ENCODE measurements at regions not wholly inside any gene's neighbourhood (a gene's known extent, or its start where the extent isn't known, plus 50 kb on each side); places are given as distances from the start of the nearest gene placed in this dataset.

DNA sequence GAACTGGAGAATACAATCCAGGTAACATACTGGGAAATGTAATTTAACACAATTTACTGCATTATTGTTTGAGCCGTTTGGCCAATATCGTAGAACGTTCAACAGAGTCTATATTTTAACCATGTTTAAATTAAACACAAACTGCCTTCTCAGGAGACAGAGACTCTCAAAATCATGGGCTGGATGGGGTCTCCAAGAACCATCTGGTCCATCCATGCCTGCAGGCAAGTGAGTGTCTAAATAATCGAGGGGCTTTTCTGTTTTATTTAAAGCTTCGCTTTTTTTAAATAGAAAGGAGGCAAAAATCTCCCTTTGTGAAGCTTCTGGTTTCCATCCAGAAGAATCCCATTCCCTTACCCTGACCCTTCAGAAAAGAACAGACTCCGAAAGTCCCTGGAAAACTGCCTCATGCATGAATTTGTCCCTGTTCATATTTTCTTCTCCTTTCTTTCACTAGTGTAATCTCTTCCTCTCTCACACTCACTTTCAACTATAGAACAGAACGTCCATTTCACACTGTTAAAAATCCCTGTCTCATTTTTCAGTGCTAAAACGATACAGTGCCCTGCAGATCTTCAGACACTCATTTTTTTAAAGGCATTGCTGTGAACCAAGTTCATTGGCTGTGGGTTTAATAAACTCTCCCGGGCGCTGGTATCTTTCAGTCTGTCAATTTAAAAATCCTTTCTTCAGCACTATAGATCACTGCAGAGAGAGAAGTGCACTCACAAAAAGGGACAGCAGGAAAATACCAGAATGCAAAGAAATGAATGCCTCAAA lies 111.4 kb upstream of the TOM1L1 start:
- Histone ChIP-seq H3K36me3 (ENCODE audit: control insufficient read depth in 2 of 4, insufficient read depth in 4 of 4, low read length in 3 of 4) (no peaks in the 10 kb centered on the region), H4K5ac (ENCODE audit: insufficient read length, low read depth, low read length) (no peak overlapping the region), H3K9ac (replicated peaks in 1 of 4; ENCODE audit: extremely low read depth in 1 of 4, low read depth in 3 of 4, low read length in 3 of 4) (no peak overlapping the region), H2AFZ (ENCODE audit: low read length) (no peak overlapping the region), H2AK5ac (ENCODE audit: low read depth, low read length) (no peak overlapping the region), H2BK20ac (ENCODE audit: low read length) (no peak overlapping the region), H3K4me1 (replicated peaks in 1 of 4; ENCODE audit: control insufficient read depth in 3 of 4, insufficient read depth in 4 of 4, low read length in 3 of 4) (no peaks in the 10 kb centered on the region), H3K79me1 (ENCODE audit: low read depth, low read length) (no peaks in the 10 kb centered on the region), H3K9me3 (ENCODE audit: insufficient read depth in 2 of 2, low read depth in 1 of 2, low read length in 1 of 2) (no peaks in the 10 kb centered on the region), H4K91ac (replicated peaks; ENCODE audit: insufficient read length, low read length) (no peak overlapping the region), H3K27ac (ENCODE audit: low read depth, low read length) (no peak overlapping the region), H2BK12ac (ENCODE audit: low read depth, low read length) (no peak overlapping the region), H3K4me2 (ENCODE audit: insufficient read depth in 1 of 2, low read depth in 2 of 2, low read length in 2 of 2) (no peak overlapping the region), H4K20me1 (replicated peaks in 1 of 2; ENCODE audit: control insufficient read depth in 1 of 2, insufficient read depth in 2 of 2, low read length in 2 of 2) (no peaks in the 10 kb centered on the region), H3K4ac (replicated peaks; ENCODE audit: insufficient read length, low read depth, low read length) (no peak overlapping the region), H2BK15ac (ENCODE audit: low read length) (no peak overlapping the region), H3K4me3 (ENCODE audit: extremely low read depth in 1 of 4, insufficient read depth in 2 of 4, low read depth in 3 of 4, low read length in 4 of 4) (no peak overlapping the region), H2BK5ac (ENCODE audit: low read depth, low read length) (no peak overlapping the region), H4K8ac (ENCODE audit: extremely low read depth, insufficient read depth, low read length) (no peak overlapping the region), H2BK120ac (replicated peaks; ENCODE audit: low read depth, low read length) (no peak overlapping the region), H3K27me3 (replicated peaks in 1 of 4; ENCODE audit: control insufficient read depth in 3 of 4, extremely low read depth in 1 of 4, insufficient read depth in 3 of 4, low read length in 3 of 4) (no peaks in the 10 kb centered on the region), H3K23me2 (ENCODE audit: low read depth, low read length) (no peaks in the 10 kb centered on the region), H3K79me2 (ENCODE audit: control insufficient read depth in 1 of 2, insufficient read depth in 2 of 2, low read length in 2 of 2) (no peaks in the 10 kb centered on the region), H3K56ac (replicated peaks; ENCODE audit: insufficient read length, low read depth, low read length) (no peak overlapping the region), H3K18ac (ENCODE audit: extremely low read depth, low read length) (no peak overlapping the region), H3K23ac (ENCODE audit: insufficient read length) (no peak overlapping the region), H3K14ac (ENCODE audit: insufficient read length) (no peak overlapping the region)
- FAIRE-seq (no peak), DNase-seq (ENCODE audit: low read depth in 1 of 2, low spot score in 2 of 2) (no peak)
- ChIA-PET POLR2A (ENCODE audit: partially characterized antibody) (no interaction called here), CTCF (ENCODE audit: partially characterized antibody) (interaction anchor here (0.6 kb wide), 1 partner anchor 101 kb away, joined by 3 read pairs; no protein-coding TSS in a partner anchor)
- TF ChIP-seq POLR2AphosphoS5 (IDR thresholded peaks at IDR 0.05; ENCODE audit: low read depth, low read length) = no peak
- TF ChIP-seq FOSL1 (IDR thresholded peaks at IDR 0.05; ENCODE audit: insufficient read depth, low read depth, low read length) = no peak
- TF ChIP-seq TBP (IDR thresholded peaks at IDR 0.05; ENCODE audit: low read depth, low read length) = no peak
- TF ChIP-seq TEAD4 (IDR thresholded peaks at IDR 0.05; ENCODE audit: low read depth, low read length) = no peak
- 81 to 100% methylated on average over 1 to 10 of the region's 10 CpGs for WGBS, 2 experiments (ENCODE audit: extremely low coverage in 1 of 2, insufficient coverage in 1 of 2, insufficient read length in 1 of 2, insufficient replicate concordance in 2 of 2, low coverage in 1 of 2, low lambda C conversion rate in 2 of 2, missing lambda C conversion rate in 1 of 2)
